Thoracic aorta (tissue), 2 donors: ENCODE measurements at regions not wholly inside any gene's neighbourhood (a gene's known extent, or its start where the extent isn't known, plus 50 kb on each side); places are given as distances from the start of the nearest gene placed in this dataset.

ENCODE experiments used
- ATAC-seq: fragments of 150-250 bp; one replicate; pipeline ENCODE4 v1.8.0; 2017; ENCODE audit warnings: low read depth; ENCODE audit not compliant: insufficient number of reproducible peaks, low FRiP score
- DNase-seq: peaks from one replicate; pipeline ENCODE4 v3.0.0-alpha.2; 2020; ENCODE audit warnings: low spot score
- H3K27ac ChIP-seq, 2 donors: fragments of 200-600 bp; sonication (generic); 1 replicate in 1 of 2; 2 replicates in 1 of 2; pipeline ENCODE4 v1.5.1; 2016; ENCODE audit warnings: mild to moderate bottlenecking in 2 of 2, moderate library complexity in 2 of 2
- H3K27me3 ChIP-seq: fragments of 200-600 bp; sonication (generic); replicated peaks from 2 replicates; pipeline ENCODE4 v1.6.0; 2016; ENCODE audit warnings: mild to moderate bottlenecking; ENCODE audit not compliant: insufficient read depth
- H3K36me3 ChIP-seq: fragments of 200-600 bp; sonication (generic); one replicate; pipeline ENCODE4 v1.5.1; 2016
- H3K4me1 ChIP-seq, 2 donors: fragments of 200-600 bp; sonication (generic); 1 replicate in 1 of 2; 2 replicates in 1 of 2; pipeline versions ENCODE4 v1.5.1 to v1.6.0; 2016; ENCODE audit warnings: low read depth in 2 of 2, mild to moderate bottlenecking in 1 of 2; ENCODE audit not compliant: control insufficient read depth in 1 of 2
- H3K4me3 ChIP-seq: fragments of 200-600 bp; sonication (generic); 2 replicates; pipeline ENCODE4 v1.5.1; 2016; ENCODE audit warnings: mild to moderate bottlenecking
- H3K9me3 ChIP-seq: fragments of 200-600 bp; sonication (generic); 2 replicates; pipeline ENCODE4 v1.5.1; 2016
- CTCF ChIP-seq: fragments of 200-600 bp; sonication (generic); IDR thresholded peaks from one replicate; pipeline ENCODE4 v1.5.1; 2019; ENCODE audit warnings: antibody characterized with exemption

- no peak for TF ChIP-seq CTCF
- Histone ChIP-seq H3K4me1 (no peaks in the 10 kb centered on the region), H3K9me3 (no peaks in the 10 kb centered on the region), H3K27me3 (no peaks in the 10 kb centered on the region), H3K36me3 (no peaks in the 10 kb centered on the region), H3K27ac (no peak overlapping the region), H3K4me3 (no peak overlapping the region)
- DNase-seq (no peak), ATAC-seq (no peak)
Observed at GRCh38 chr4:58935332-58935731, 1825.1 kb upstream of the IGFBP7 start.

GRCh38 chr4:58936436-58936835 is 1826.3 kb upstream of the IGFBP7 start:
- Histone ChIP-seq H3K36me3 (no peaks in the 10 kb centered on the region), H3K4me3 (no peak overlapping the region), H3K27ac (no peak overlapping the region), H3K9me3 (no peaks in the 10 kb centered on the region), H3K4me1 (no peaks in the 10 kb centered on the region), H3K27me3 (no peaks in the 10 kb centered on the region)
- DNase-seq (no peak), ATAC-seq (no peak)
- TF ChIP-seq CTCF: no peak

GRCh38 chr4:58940167-58940566 is 1830.0 kb upstream of the IGFBP7 start:
- Histone ChIP-seq H3K4me1 (no peaks in the 10 kb centered on the region), H3K9me3 (no peaks in the 10 kb centered on the region), H3K27ac (no peak overlapping the region), H3K27me3 (no peaks in the 10 kb centered on the region), H3K4me3 (no peak overlapping the region), H3K36me3 (no peaks in the 10 kb centered on the region)
- no peak for TF ChIP-seq CTCF
- ATAC-seq: no peak
- no peak for DNase-seq

GRCh38 chr4:58941286-58941685 is 1831.1 kb upstream of the IGFBP7 start:
- ATAC-seq (no peak), DNase-seq (no peak)
- no peak for TF ChIP-seq CTCF
- H3K4me1 ChIP-seq: no peaks in the 10 kb centered on the region
- H3K9me3 ChIP-seq: no peaks in the 10 kb centered on the region
- no peaks in the 10 kb centered on the region for H3K36me3 ChIP-seq
- H3K27ac ChIP-seq: no peak overlapping the region
- H3K4me3 ChIP-seq: no peak overlapping the region
- no peaks in the 10 kb centered on the region for H3K27me3 ChIP-seq

GRCh38 chr4:58953575-58953974 is 1843.4 kb upstream of the IGFBP7 start:
- H3K4me1 ChIP-seq: no peaks in the 10 kb centered on the region
- TF ChIP-seq CTCF: no peak
- ATAC-seq (no peak), DNase-seq (no peak)
- no peaks in the 10 kb centered on the region for H3K9me3 ChIP-seq
- H3K36me3 ChIP-seq: no peaks in the 10 kb centered on the region
- no peak overlapping the region for H3K4me3 ChIP-seq
- H3K27me3 ChIP-seq: no peaks in the 10 kb centered on the region
- H3K27ac ChIP-seq: no peak overlapping the region
